Neural progenitor cell (in vitro differentiated cells): ENCODE measurements at regions not wholly inside any gene's neighbourhood (a gene's known extent, or its start where the extent isn't known, plus 50 kb on each side); places are given as distances from the start of the nearest gene placed in this dataset.

Experiments
- EZH2 ChIP-seq: fragments of 200-600 bp; sonication (generic); IDR thresholded peaks from 2 replicates; pipeline ENCODE4 v1.6.1; 2017; ENCODE audit warnings: antibody characterized with exemption, mild to moderate bottlenecking, moderate library complexity
- EZH2phosphoT487 ChIP-seq: fragments of 200-600 bp; sonication (generic); IDR thresholded peaks from 2 replicates; pipeline ENCODE4 v1.6.1; 2017; ENCODE audit warnings: antibody characterized with exemption
- TF ChIP-seq, protein P1 (sequence below): fragments of 200-600 bp; sonication (generic); IDR thresholded peaks from 2 replicates; pipeline ENCODE4 v1.5.1; 2017; ENCODE audit warnings: antibody characterized with exemption, mild to moderate bottlenecking

DNA sequence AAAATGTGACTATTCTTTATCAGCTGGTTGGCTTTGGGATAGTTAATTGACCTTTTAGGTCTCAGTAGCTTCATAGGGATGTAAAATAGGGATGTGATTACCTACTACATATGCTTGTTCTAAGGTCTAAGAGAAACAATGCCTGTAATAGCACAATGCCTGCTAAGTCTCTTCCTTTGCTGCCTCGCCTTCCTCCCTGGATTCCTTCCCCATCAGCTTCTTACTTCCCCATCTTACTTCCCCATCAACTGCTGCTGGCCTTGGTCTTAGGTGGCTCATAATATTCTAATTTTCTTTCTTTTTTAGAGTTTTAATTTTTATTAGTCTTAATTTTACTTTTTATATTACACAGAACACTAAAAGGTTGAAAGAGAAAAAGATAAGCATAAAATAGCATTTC lies 59.2 kb upstream of the GOT2 start:
- TF ChIP-seq, protein P1, sequence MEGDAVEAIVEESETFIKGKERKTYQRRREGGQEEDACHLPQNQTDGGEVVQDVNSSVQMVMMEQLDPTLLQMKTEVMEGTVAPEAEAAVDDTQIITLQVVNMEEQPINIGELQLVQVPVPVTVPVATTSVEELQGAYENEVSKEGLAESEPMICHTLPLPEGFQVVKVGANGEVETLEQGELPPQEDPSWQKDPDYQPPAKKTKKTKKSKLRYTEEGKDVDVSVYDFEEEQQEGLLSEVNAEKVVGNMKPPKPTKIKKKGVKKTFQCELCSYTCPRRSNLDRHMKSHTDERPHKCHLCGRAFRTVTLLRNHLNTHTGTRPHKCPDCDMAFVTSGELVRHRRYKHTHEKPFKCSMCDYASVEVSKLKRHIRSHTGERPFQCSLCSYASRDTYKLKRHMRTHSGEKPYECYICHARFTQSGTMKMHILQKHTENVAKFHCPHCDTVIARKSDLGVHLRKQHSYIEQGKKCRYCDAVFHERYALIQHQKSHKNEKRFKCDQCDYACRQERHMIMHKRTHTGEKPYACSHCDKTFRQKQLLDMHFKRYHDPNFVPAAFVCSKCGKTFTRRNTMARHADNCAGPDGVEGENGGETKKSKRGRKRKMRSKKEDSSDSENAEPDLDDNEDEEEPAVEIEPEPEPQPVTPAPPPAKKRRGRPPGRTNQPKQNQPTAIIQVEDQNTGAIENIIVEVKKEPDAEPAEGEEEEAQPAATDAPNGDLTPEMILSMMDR, result no peak
- no peak for TF ChIP-seq EZH2phosphoT487
- no peak for TF ChIP-seq EZH2
